ENCODE measurements at regions not wholly inside any gene's neighbourhood (a gene's known extent, or its start where the extent isn't known, plus 50 kb on each side); places are given as distances from the start of the nearest gene placed in this dataset.

- no peak for DNase-seq
Observed at GRCh38 chr6:105954148-105954547, 132.0 kb upstream of the PRDM1 start.

DNA sequence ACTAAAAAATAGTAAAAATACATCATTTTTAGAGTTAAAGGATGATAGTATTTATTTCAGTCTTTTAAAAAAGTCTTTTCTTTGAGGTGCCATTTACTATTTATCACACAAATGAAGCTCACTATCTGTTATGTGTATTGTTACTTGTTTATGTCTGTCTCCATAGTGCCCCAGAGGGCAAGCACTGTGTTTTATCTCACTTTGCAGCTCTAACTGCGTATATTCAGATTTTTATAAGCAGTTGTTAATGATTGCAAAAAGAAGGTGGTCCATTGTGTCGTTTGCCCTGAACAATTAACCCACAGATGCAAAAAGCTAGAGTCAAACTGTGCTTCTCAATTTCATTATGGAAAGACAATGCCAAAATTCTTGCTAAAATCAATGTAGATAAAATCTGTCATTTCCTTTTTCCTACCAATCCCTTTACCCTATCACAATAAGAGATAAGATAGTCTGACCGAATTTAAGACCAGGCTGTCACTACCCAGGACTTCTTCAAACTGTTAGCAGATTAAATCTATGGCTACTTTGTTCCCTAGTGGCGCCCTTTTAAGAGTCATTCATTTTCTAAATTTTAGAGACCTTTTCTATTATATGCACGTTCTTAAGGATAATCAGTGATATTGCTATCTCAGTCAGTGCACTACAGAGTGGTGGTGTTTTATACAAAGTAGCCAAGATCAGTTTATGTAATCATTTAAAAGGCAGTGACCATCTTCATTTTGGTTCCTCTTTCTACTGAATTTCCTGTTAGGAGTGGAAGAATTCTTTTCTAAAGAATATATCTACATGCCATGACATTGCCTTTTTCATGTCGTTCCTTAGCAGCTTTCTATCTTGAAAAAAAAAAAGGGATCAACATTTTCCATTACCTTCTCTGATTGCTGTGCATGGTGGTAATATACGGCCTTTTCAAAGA lies 133.1 kb upstream of the PRDM1 start:
- DNase-seq, result no peak

DNA sequence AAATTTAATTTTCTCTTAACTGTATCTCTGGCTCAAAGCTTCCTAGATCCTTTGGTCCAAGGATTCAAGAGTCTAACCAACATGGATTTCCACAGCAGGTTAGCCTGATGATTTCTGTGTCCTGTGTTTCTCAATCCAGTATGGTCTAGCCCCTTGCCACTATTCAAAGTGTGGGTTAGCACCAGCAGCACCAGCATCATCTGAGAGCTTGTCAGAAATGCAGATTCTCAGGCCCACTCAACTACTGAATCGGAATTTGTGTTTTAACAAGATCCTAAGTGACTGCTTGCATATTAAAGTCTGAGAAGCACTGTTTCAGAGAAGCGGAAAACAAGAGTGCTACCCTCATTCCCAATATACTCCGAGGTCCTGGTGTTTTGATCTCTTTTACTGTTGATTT lies 133.8 kb upstream of the PRDM1 start:
- DNase-seq, result no peak

- DNase-seq, result no peak
Observed at GRCh38 chr6:105951322-105951721, 134.8 kb upstream of the PRDM1 start.

- no peak for DNase-seq
Observed at GRCh38 chr6:105949869-105950268, 136.3 kb upstream of the PRDM1 start.

DNA sequence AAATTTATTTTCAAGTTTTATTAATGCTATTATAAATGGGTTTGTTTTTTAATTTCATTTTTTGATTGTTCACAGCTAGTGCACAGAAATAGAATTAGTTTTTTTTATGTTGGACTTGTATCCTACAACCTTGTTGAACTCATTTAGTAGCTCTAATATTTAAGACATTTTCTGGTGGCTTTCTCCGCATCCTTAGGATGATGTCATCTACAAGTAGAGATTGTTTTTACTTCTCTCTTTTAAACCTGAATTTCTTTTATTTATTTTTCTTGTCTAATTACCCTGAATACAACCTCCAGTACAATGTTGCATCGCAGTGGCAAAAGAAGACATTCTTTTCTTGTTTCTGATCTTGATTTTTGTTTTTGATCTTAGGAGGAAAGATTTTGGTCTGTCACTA lies 142.6 kb upstream of the PRDM1 start:
- no peak for DNase-seq

GRCh38 chr6:105941621-105942412 lies 144.3 kb upstream of the PRDM1 start:
- no peak for DNase-seq

DNA sequence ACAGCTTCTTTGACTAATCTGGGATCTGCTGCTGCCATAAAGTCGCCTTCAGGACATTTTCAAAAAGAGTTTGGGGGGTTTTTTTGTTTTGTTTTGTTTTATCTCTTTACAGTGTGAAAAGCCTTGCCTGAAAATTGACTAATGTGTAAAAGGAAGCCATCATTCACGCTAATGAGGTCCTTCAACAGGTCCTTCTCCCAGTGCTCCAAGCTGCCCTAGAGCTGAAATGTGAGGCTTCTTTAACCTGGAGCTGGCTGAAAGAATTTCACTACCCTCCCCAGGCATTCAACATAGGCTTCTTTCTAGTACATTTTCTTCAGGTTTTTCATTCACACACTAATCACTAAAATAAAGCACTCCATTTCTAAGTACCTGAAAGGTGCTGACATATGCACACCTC lies 145.1 kb upstream of the PRDM1 start:
- DNase-seq, result no peak

- DNase-seq, result no peak
Observed at GRCh38 chr6:105936972-105937371, 149.2 kb upstream of the PRDM1 start.

DNA sequence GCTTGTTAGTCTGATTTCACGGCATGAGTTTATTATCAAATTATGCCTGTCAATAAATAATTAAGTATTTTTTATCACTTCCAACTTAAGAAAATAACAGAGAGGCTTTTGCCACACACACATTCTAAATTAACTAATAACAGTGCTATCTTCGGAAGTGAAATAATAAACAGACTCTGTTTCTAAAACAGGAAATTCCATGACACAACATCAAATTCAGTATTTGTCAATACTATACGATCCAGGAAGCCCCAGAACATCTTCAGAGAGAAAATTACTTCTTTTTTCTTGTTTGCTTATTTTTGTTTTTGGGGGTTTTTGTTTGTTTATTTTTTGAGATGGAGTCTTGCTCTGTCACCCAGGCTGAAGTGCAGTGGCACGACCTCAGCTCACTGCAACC lies 150.7 kb upstream of the PRDM1 start:
- DNase-seq, result no peak

- no peak for DNase-seq
Observed at GRCh38 chr6:105934708-105935107, 151.4 kb upstream of the PRDM1 start.

DNA sequence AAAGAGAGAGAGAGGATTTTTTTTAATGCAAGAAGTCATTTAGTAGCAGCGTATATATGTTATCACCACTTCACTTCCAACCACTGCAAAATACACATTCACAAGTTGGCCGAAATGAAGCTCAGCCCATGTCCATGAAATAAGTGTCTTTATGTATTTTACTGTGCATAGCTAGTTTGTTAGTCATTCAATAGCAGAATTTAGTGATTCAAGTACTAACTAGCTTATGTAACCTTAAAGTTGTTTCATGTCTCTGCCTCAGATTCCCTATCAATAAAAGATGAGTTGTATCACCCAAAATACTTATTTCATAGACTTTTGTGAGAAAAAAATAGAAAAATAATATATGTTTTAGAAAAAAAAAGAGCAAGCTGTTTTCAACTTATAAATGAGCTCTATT lies 153.7 kb upstream of the PRDM1 start:
- DNase-seq, result no peak

DNA sequence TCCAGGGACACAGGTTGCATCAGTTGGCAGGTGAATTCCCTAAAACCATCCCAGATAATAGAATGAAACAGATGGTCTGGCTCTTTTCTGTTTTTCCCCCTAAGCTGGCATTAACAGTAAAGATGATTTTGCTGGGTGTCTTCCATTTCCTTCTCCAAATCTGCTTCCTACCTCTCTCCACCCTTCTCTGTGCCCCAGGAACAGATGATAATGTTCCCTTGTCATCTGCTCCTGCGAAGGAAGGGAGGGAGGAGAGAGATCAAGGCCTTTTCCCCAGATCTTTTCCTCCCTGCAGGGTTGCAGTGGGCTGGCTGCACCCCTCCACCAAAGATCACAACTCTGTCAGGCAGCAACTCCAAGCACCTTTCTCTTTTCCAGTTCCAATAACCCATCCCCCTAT lies 156.5 kb upstream of the PRDM1 start:
- DNase-seq, result no peak

- DNase-seq, result no peak
Observed at GRCh38 chr6:105926318-105926717, 159.8 kb upstream of the PRDM1 start.

GRCh38 chr6:105925706-105926105 lies 160.4 kb upstream of the PRDM1 start:
- DNase-seq, result no peak

DNA sequence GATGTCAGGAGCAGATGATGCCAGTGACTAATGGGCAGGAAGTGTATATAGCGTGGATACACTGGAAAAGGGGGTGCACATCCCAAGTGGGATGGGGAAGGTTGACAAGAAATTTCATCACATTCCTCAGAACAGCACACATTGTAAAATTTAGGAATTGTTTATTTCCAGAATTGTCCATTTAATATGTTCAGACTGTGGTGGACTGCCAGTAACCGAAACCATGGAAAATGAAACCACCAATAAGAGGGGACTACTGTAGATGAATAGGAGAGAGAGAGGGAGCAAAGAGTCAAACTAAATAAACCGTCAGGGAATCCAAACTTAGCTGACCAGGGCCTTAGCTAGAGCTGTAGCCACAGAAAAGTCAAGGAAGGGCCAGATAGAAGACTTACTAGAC lies 164.4 kb upstream of the PRDM1 start:
- no peak for DNase-seq

- no peak for DNase-seq
Observed at GRCh38 chr6:105920071-105920470, 166.1 kb upstream of the PRDM1 start.

DNA sequence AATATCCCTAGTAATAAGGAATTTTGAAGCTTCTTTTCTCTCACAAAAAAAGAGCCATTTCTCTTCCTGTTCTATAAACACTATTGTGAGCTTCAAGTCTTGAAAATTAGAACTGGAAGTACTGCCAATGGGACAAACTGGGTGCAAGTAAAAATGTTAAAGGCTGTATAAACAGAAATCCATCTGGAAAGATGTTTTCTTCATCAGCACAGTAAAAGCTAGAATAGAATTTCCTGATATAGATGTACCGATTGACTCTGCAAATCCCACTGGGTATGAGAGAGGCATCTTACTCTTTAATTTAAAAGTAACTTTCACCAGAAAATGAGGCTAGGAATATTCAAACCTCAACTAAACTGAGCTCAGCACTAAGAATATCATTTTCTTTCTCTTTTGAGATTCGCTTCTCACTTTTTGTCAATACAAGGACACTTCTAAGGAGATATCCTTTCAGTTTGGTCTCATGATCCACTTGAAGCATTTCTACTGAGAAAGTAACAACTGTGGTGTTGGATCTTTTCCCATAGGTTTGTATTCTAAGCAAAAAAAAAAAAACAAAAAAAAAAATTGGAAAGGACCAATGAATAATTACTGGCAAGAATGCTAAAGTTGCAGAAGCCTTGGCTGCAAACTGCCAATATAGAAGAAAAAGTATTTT lies 169.0 kb upstream of the PRDM1 start:
- DNase-seq, result no peak

DNA sequence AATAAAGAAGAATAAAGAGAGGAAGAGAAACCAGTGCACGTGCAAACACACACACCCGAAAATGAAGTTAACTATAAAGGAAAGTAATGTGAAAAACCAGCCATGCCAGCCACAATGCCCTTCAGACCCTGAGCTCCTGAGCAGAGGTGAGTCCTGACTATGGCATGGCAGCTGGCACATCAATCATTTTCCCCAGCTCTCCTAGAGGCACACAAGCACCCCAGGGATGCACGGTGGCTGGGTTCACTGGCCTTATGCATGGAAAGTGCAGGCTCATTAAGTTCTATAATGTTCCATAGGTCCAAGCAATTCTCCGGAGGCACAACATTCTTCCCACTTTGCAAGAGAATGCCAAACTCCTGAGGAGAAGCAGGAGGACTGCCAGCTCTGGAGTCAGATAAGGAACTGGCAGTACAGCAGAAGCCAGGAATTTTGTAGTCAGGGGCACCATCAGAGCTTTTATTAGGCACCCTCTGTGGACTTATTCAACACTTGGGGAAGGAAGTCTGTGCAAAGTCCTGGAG lies 175.0 kb upstream of the PRDM1 start:
- DNase-seq, result no peak

GRCh38 chr6:105909106-105909505 lies 177.0 kb upstream of the PRDM1 start:
- DNase-seq, result no peak

GRCh38 chr6:105907991-105908390 lies 178.1 kb upstream of the PRDM1 start:
- no peak for DNase-seq

DNA sequence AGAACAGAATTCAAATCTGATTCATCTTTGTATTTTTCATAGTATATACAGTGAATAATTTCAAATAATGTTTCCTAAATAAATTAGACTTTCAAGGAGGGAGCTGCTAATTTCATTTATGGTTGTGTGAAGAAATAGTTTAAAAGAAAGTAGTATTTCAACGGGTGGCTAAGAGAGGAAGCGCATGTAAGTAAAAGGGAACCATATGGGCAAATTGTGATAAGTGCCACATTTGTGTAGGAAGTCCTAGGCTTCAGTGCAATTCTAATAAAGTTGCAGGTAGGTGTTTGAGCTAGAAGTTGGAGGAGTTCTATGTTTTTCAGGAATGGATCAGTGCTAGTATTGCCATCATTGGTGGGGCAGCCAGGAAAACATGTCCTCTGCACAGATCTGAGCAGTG lies 178.8 kb upstream of the PRDM1 start:
- no peak for DNase-seq

DNA sequence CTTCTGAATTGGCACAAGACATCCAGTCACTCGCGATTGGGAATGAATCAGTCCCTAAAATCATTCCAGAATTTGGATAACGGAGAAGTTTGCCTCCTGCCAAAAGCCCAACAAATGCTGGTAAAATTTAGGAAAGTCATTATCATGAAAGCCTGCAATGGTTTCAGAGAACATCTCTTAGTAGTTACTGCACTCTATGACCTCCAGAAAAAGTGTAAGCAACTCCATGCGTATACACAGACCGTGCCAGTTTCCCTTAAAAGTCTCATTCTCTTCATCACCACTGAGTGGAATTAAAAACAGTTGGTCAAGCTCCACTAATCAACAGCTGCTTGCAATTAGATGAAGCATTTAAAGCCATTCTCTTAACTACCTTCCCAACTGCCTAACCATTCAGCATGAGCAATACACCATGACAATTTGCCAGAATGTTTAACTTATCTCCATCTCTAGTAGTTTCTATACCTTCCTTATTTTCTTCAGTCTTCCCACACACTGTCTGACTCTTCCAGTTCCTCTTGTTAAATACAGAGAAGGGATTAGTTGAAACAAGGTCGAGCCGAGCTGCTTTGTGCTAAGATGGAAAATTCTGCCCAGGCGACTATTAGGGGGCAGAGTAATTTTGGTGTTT lies 183.6 kb upstream of the PRDM1 start:
- no peak for DNase-seq
